Neural cell (in vitro differentiated cells): ENCODE measurements at regions not wholly inside any gene's neighbourhood (a gene's known extent, or its start where the extent isn't known, plus 50 kb on each side); places are given as distances from the start of the nearest gene placed in this dataset.

Experiments
- EP300 ChIP-seq: fragments of 450-650 bp; conservative IDR thresholded peaks from 2 replicates; pipeline ENCODE4 v1.6.1; 2014; ENCODE audit warnings: antibody characterized with exemption, mild to moderate bottlenecking, moderate library complexity; ENCODE audit not compliant: poor library complexity, severe bottlenecking
- POLR2AphosphoS5 ChIP-seq: IDR thresholded peaks from 2 replicates; pipeline ENCODE4 v1.6.1; 2012
- RAD21 ChIP-seq: fragments of 450-650 bp; conservative IDR thresholded peaks from 2 replicates; pipeline ENCODE4 v1.6.1; 2014; ENCODE audit warnings: antibody characterized with exemption, mild to moderate bottlenecking, moderate library complexity
- TAF1 ChIP-seq: IDR thresholded peaks from 2 replicates; pipeline ENCODE4 v1.6.1; 2012; ENCODE audit warnings: low read depth
- TF ChIP-seq, protein P1 (sequence below): fragments of 450-650 bp; IDR thresholded peaks from 2 replicates; pipeline ENCODE4 v1.5.1; 2014; ENCODE audit warnings: antibody characterized with exemption, mild to moderate bottlenecking, moderate library complexity; ENCODE audit not compliant: poor library complexity, severe bottlenecking

DNA sequence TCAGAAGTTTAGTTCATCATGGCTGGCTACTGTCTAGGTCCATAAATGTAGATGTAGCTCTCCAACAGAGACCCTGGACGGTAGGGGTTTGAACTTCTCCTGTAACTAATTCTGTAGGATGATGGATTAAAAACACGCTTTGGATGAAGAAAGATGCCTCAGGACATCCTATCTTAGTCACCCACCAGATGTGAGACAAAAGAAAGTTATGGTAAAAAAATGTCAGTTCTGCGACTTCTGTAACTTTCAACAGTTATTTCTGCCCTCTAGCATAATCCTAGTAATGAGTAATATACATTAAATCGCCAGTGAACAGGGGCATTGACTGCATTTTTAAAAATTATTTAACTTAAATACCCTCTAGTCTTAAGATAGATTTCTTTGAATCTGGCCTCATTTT, 210.1 kb upstream of the LRATD1 start:
- TF ChIP-seq, protein P1, sequence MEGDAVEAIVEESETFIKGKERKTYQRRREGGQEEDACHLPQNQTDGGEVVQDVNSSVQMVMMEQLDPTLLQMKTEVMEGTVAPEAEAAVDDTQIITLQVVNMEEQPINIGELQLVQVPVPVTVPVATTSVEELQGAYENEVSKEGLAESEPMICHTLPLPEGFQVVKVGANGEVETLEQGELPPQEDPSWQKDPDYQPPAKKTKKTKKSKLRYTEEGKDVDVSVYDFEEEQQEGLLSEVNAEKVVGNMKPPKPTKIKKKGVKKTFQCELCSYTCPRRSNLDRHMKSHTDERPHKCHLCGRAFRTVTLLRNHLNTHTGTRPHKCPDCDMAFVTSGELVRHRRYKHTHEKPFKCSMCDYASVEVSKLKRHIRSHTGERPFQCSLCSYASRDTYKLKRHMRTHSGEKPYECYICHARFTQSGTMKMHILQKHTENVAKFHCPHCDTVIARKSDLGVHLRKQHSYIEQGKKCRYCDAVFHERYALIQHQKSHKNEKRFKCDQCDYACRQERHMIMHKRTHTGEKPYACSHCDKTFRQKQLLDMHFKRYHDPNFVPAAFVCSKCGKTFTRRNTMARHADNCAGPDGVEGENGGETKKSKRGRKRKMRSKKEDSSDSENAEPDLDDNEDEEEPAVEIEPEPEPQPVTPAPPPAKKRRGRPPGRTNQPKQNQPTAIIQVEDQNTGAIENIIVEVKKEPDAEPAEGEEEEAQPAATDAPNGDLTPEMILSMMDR: no peak
- TF ChIP-seq POLR2AphosphoS5 (no peak), EP300 (no peak), RAD21 (no peak), TAF1 (no peak)
